Putamen (tissue), 1 donor: ENCODE measurements at regions not wholly inside any gene's neighbourhood (a gene's known extent, or its start where the extent isn't known, plus 50 kb on each side); places are given as distances from the start of the nearest gene placed in this dataset.

Experiments used
- DNase-seq: peaks from one replicate; pipeline ENCODE4 v3.0.0-alpha.2; 2016; ENCODE audit warnings: low spot score

DNA sequence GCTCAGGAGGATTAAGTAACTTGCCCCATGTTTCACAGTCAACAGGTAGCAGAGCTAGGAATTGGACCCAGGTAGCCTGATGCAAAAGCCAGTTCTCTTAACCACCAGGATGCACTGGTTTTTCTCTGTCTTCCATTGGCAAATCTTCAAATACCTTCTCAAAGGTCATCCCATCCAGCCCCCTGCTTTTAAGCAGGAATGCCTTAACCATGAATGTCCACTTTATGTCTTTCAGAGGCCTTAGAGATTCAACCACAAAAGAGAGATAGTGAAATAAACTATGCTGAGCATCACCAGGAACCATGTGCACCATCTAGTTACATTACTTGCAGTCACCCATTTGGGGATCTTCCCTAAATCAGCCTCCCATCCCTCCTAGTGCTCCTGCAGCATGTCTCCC, 94.3 kb downstream of the C17orf67 start:
- no peak for DNase-seq

DNA sequence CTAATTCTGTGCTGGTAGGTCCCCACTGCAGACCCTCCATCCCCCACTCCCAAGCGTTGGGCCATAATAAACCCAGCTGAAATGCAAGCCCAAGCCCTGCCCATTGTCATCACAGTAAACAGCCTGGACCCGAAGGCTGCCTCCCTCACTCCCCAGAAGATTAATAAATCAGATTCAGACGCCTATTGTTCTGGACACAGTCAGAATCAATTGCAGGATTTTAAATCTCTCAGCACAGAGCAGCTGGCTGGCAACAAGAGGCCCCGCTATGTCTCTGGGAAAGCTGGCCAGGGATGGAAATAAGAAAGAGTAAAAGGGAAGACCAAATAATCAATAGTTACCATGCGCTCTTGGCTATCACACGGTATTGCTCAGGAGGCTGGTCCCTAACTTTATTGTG, 93.9 kb downstream of the C17orf67 start:
- DNase-seq: no peak

DNA sequence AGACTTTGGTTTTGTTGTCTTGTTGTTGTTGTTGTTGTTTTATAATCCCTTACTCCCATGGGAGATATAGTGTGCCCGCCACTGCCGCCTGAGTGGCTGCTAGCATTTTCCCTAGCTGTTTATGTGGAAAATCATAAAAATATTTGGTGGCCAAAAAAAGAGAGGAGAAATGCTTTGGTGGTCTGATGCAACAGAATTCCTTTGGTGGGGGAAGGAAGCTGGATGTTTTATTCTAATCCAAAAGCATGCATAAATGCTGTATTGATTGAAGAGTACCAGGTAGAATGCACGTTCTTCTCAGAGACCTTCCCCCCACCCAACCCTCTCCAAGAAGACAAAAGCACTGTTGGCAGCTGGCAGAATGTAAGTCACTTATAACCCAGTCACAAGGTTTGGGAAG, 93.2 kb downstream of the C17orf67 start:
- DNase-seq: no peak
